DMS 273 (cell line): ENCODE measurements at regions not wholly inside any gene's neighbourhood (a gene's known extent, or its start where the extent isn't known, plus 50 kb on each side); places are given as distances from the start of the nearest gene placed in this dataset.

Experiments
- DNase-seq: peaks from one replicate; lab custom pipeline; 2025; ENCODE audit not compliant: unreplicated experiment; lab: John Stamatoyannopoulos, UW

- DNase-seq = peak; percentile 33
Observed at GRCh38 chr1:56229186-56229585, 350.2 kb downstream of the PLPP3 start.

GRCh38 chr1:56227886-56228285 is 351.5 kb downstream of the PLPP3 start:
- DNase-seq = no peak

- DNase-seq = no peak
Observed at GRCh38 chr1:56227401-56227800, 352.0 kb downstream of the PLPP3 start.

GRCh38 chr1:56225964-56226815 is 353.2 kb downstream of the PLPP3 start:
- DNase-seq = no peak

- DNase-seq = no peak
Observed at GRCh38 chr1:56223968-56224367, 355.4 kb downstream of the PLPP3 start.

GRCh38 chr1:56222914-56223540 is 356.3 kb downstream of the PLPP3 start:
- no peak for DNase-seq

GRCh38 chr1:56220021-56220420 is 359.3 kb downstream of the PLPP3 start:
- no peak for DNase-seq

GRCh38 chr1:56218023-56218422 is 361.3 kb downstream of the PLPP3 start:
- no peak for DNase-seq

- peak; percentile 13 for DNase-seq
Observed at GRCh38 chr1:56216218-56216617, 363.1 kb downstream of the PLPP3 start.

- DNase-seq = no peak
Observed at GRCh38 chr1:56215771-56216170, 363.6 kb downstream of the PLPP3 start.

GRCh38 chr1:56215086-56215485 is 364.3 kb downstream of the PLPP3 start:
- no peak for DNase-seq

- DNase-seq = no peak
Observed at GRCh38 chr1:56213068-56213467, 366.3 kb downstream of the PLPP3 start.

GRCh38 chr1:56212143-56212542 is 367.2 kb downstream of the PLPP3 start:
- DNase-seq = no peak

- DNase-seq = no peak
Observed at GRCh38 chr1:56206391-56206790, 373.0 kb downstream of the PLPP3 start.

GRCh38 chr1:56204206-56204605 is 375.2 kb downstream of the PLPP3 start:
- DNase-seq = no peak

- no peak for DNase-seq
Observed at GRCh38 chr1:56202796-56203492, 376.4 kb downstream of the PLPP3 start.

GRCh38 chr1:56202186-56202585 is 377.2 kb downstream of the PLPP3 start:
- DNase-seq = no peak

- no peak for DNase-seq
Observed at GRCh38 chr1:56200896-56201295, 378.5 kb downstream of the PLPP3 start.

GRCh38 chr1:56200442-56200841 is 378.9 kb downstream of the PLPP3 start:
- DNase-seq = peak; percentile 28

- no peak for DNase-seq
Observed at GRCh38 chr1:56199956-56200355, 379.4 kb downstream of the PLPP3 start.

- DNase-seq = no peak
Observed at GRCh38 chr1:56199061-56199460, 380.3 kb downstream of the PLPP3 start.

GRCh38 chr1:56197946-56198345 is 381.4 kb downstream of the PLPP3 start:
- DNase-seq = no peak
